Prostate gland (tissue), 2 donors: ENCODE measurements at regions not wholly inside any gene's neighbourhood (a gene's known extent, or its start where the extent isn't known, plus 50 kb on each side); places are given as distances from the start of the nearest gene placed in this dataset.

Experiments used
- CTCF ChIP-seq, 4 experiments: fragments of 200-600 bp in 2 of 4; fragments of 450-650 bp in 2 of 4; sonication (generic) in 2 of 4; IDR thresholded peaks; 1 replicate in 3 of 4; 2 replicates in 1 of 4; pipeline ENCODE4 v1.5.1; 2016 to 2019; ENCODE audit warnings: antibody characterized with exemption in 4 of 4, mild to moderate bottlenecking in 2 of 4, moderate library complexity in 2 of 4
- POLR2A ChIP-seq: fragments of 450-650 bp; IDR thresholded peaks from one replicate; pipeline ENCODE4 v1.6.1; 2016; ENCODE audit warnings: antibody characterized with exemption, mild to moderate bottlenecking

DNA sequence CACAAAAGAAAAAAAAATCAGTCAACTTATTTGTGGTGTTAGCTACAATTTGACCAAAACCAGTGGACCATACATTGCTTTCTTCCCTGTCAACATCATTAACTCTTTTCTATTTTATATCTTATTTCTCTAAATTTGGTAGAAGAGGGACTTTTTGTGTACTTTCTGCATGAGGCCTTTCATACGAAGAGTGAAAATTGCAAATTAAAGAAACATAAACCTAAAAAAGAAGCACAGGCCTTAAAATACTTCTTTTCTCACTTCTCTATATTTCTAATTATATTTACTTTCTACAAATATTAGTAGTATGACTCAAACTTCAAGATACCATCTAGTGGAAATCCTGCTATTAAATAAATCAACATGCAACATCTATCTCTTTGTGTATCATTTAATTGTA, 1073.4 kb upstream of the ZEB2 start:
- TF ChIP-seq CTCF (IDR thresholded peaks at IDR 0.05), result no peak
- TF ChIP-seq POLR2A, result no peak
